GM13976 (cell line): ENCODE measurements at regions not wholly inside any gene's neighbourhood (a gene's known extent, or its start where the extent isn't known, plus 50 kb on each side); places are given as distances from the start of the nearest gene placed in this dataset.

Source experiments
- DNase-seq: peaks from one replicate; pipeline ENCODE4 v3.0.0; 2012; ENCODE audit warnings: low spot score
- in situ Hi-C: fragments of 300-500 bp; cut with MboI; formaldehyde crosslinking; loops from one replicate; pipeline ENCODE4 v1.12.0; 2022; ENCODE audit warnings: low sequenced_read_pairs, mixed read lengths, inconsistent platforms; ENCODE audit not compliant: unreplicated experiment
- TF ChIP-seq, protein P1 (sequence below): IDR thresholded peaks from 2 replicates; pipeline ENCODE4 v1.5.1; 2012; ENCODE audit warnings: borderline replicate concordance, mild to moderate bottlenecking; ENCODE audit not compliant: insufficient read depth; ENCODE audit errors: extremely low read depth, missing control alignments, control extremely low read depth

GRCh38 chr16:62503073-62503472 is 466.8 kb upstream of the CDH8 start:
- TF ChIP-seq, protein P1, sequence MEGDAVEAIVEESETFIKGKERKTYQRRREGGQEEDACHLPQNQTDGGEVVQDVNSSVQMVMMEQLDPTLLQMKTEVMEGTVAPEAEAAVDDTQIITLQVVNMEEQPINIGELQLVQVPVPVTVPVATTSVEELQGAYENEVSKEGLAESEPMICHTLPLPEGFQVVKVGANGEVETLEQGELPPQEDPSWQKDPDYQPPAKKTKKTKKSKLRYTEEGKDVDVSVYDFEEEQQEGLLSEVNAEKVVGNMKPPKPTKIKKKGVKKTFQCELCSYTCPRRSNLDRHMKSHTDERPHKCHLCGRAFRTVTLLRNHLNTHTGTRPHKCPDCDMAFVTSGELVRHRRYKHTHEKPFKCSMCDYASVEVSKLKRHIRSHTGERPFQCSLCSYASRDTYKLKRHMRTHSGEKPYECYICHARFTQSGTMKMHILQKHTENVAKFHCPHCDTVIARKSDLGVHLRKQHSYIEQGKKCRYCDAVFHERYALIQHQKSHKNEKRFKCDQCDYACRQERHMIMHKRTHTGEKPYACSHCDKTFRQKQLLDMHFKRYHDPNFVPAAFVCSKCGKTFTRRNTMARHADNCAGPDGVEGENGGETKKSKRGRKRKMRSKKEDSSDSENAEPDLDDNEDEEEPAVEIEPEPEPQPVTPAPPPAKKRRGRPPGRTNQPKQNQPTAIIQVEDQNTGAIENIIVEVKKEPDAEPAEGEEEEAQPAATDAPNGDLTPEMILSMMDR: no peak
- in situ Hi-C loops: no loop called here
- no peak for DNase-seq

GRCh38 chr16:62478903-62479458 is 442.7 kb upstream of the CDH8 start:
- no peak for DNase-seq
- in situ Hi-C loops: no loop called here
- TF ChIP-seq, protein P1: no peak

DNA sequence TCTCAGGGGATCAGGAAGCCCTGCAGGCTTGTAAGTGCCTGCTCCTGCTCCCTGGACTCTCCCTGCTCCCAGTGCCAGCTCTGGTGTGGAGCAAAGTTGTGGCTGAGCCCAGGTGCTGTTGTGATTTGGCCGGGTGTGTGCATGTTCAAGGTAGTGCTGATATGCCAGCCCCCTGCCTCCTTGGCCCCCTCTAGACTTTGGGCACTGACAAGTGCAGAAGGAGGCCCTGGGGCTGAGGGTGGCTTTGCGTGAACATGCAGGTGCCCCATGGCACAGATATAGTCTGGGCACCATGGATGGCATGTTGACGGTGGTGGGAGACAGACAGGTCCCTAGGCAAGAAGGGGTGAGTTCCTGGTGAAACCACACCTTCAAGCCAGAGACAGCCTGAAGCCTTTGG is 441.6 kb upstream of the CDH8 start:
- no peak for DNase-seq
- in situ Hi-C loops: no loop called here
- TF ChIP-seq, protein P1: no peak

DNA sequence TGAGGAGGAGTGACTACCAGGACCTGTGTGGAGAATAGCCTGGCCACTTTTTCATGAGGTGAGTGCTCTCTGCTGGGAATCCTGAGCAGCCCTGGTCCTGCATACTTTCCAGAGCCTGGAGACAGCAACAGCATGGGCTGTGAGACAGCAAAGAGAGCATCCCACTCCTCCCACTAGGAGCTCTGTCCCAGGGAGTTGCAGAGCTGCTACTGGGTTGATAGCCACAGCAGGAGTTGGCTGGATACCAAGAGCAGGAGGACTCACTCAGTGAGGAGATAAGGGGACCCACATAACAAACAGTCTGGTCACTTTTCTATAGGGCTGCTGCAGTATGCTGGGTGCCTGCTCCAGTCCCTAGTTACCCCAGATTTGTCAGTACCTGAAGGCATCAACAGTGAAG is 439.3 kb upstream of the CDH8 start:
- no peak for DNase-seq
- in situ Hi-C loops: no loop called here
- TF ChIP-seq, protein P1: no peak

GRCh38 chr16:62462971-62463370 is 426.7 kb upstream of the CDH8 start:
- DNase-seq: no peak
- in situ Hi-C loops: no loop called here
- TF ChIP-seq, protein P1: no peak

GRCh38 chr16:62450291-62450690 is 414.1 kb upstream of the CDH8 start:
- TF ChIP-seq, protein P1: no peak
- in situ Hi-C loops: no loop called here
- no peak for DNase-seq
